T-helper 22 cell (primary cell): ENCODE measurements at regions not wholly inside any gene's neighbourhood (a gene's known extent, or its start where the extent isn't known, plus 50 kb on each side); places are given as distances from the start of the nearest gene placed in this dataset.
"Not testable (repeated sequence)": the region's sequence is repeated elsewhere in the genome, so short reads cannot be mapped to it uniquely, and the experiment has no call there.

ENCODE experiments used
- DNase-seq: peaks from one replicate; pipeline ENCODE4 v3.0.0-alpha.2; 2020; ENCODE audit warnings: low read depth

- DNase-seq, result no peak
Measured at GRCh38 chr4:124426279-124426678, 286.3 kb downstream of the ANKRD50 start.

- no peak for DNase-seq
Measured at GRCh38 chr4:124427095-124427767, 285.3 kb downstream of the ANKRD50 start.

- no peak for DNase-seq
Measured at GRCh38 chr4:124428648-124429047, 283.9 kb downstream of the ANKRD50 start.

- no peak for DNase-seq
Measured at GRCh38 chr4:124429746-124430250, 282.7 kb downstream of the ANKRD50 start.

GRCh38 chr4:124431653-124432192 is 280.8 kb downstream of the ANKRD50 start:
- DNase-seq, result no peak

- no peak for DNase-seq
Measured at GRCh38 chr4:124432500-124432899, 280.0 kb downstream of the ANKRD50 start.

- DNase-seq, result no peak
Measured at GRCh38 chr4:124433044-124433443, 279.5 kb downstream of the ANKRD50 start.

- DNase-seq, result no peak
Measured at GRCh38 chr4:124433500-124433899, 279.0 kb downstream of the ANKRD50 start.

- DNase-seq, result no peak
Measured at GRCh38 chr4:124435274-124435950, 277.1 kb downstream of the ANKRD50 start.

GRCh38 chr4:124437853-124438495 is 274.6 kb downstream of the ANKRD50 start:
- no peak for DNase-seq

GRCh38 chr4:124445071-124445470 is 267.5 kb downstream of the ANKRD50 start:
- no peak for DNase-seq

- no peak for DNase-seq
Measured at GRCh38 chr4:124449881-124450280, 262.7 kb downstream of the ANKRD50 start.

GRCh38 chr4:124450851-124451250 is 261.7 kb downstream of the ANKRD50 start:
- no peak for DNase-seq

- DNase-seq, result no peak
Measured at GRCh38 chr4:124454772-124455270, 257.7 kb downstream of the ANKRD50 start.

GRCh38 chr4:124455671-124456070 is 256.9 kb downstream of the ANKRD50 start:
- no peak for DNase-seq

GRCh38 chr4:124459196-124459940 is 253.2 kb downstream of the ANKRD50 start:
- no peak for DNase-seq

- no peak for DNase-seq
Measured at GRCh38 chr4:124459941-124460310, 252.6 kb downstream of the ANKRD50 start.

- not testable (repeated sequence) for DNase-seq
Measured at GRCh38 chr4:124461592-124461991, 250.9 kb downstream of the ANKRD50 start.

- no peak for DNase-seq
Measured at GRCh38 chr4:124462954-124463828, 249.3 kb downstream of the ANKRD50 start.

- DNase-seq, result no peak
Measured at GRCh38 chr4:124464836-124465235, 247.7 kb downstream of the ANKRD50 start.

- DNase-seq, result no peak
Measured at GRCh38 chr4:124468360-124468759, 244.2 kb downstream of the ANKRD50 start.
